B cell (primary cell): ENCODE measurements at regions not wholly inside any gene's neighbourhood (a gene's known extent, or its start where the extent isn't known, plus 50 kb on each side); places are given as distances from the start of the nearest gene placed in this dataset.
"Not testable (repeated sequence)": the region's sequence is repeated elsewhere in the genome, so short reads cannot be mapped to it uniquely, and the experiment has no call there.

Experiments used
- ATAC-seq: fragments of 200-7000 bp; cut with Tn5 transposase; one replicate; pipeline ENCODE4 v1.10.0; 2021; ENCODE audit warnings: low read depth, mild to moderate bottlenecking, moderate number of reproducible peaks, moderate library complexity
- CTCF ChIA-PET: fragments of 350-600 bp; sonication (Branson Sonifier 250); formaldehyde crosslinking; loops from one replicate; lab custom pipeline; 2021; ENCODE audit warnings: antibody characterized with exemption, inconsistent platforms; lab: Charles Lee
- POLR2A ChIA-PET: fragments of 350-600 bp; sonication (Branson Sonifier 250); formaldehyde crosslinking; loops from one replicate; lab custom pipeline; 2021; ENCODE audit warnings: antibody characterized with exemption; lab: Charles Lee
- DNase-seq: peaks from one replicate; pipeline ENCODE4 v3.0.0; 2013
- H2AFZ ChIP-seq: 2 replicates; pipeline ENCODE4 v1.6.1; 2012; ENCODE audit warnings: mild to moderate bottlenecking, low read depth, low read length; ENCODE audit not compliant: insufficient read depth, poor library complexity, severe bottlenecking
- H3K27ac ChIP-seq, 2 donors: 1 replicate in 1 of 2; 2 replicates in 1 of 2; pipeline ENCODE4 v1.5.1; 2012 to 2013; ENCODE audit warnings: low read length in 2 of 2, mild to moderate bottlenecking in 2 of 2, moderate library complexity in 1 of 2
- H3K27me3 ChIP-seq, 4 experiments: fragments of 200-600 bp in 1 of 4; sonication (generic) in 1 of 4; replicated peaks in 1 of 4; 1 replicate in 2 of 4; 2 replicates in 2 of 4; pipeline versions ENCODE4 v1.6.1 to v1.7.0; 2013 to 2016; ENCODE audit warnings: low read length in 3 of 4, mild to moderate bottlenecking in 2 of 4, mixed read lengths in 1 of 4, moderate library complexity in 1 of 4; ENCODE audit not compliant: insufficient read depth in 4 of 4, control insufficient read depth in 3 of 4; ENCODE audit errors: control extremely low read depth in 1 of 4
- H3K36me3 ChIP-seq, 2 experiments: replicated peaks in 1 of 2; 1 replicate in 1 of 2; 2 replicates in 1 of 2; pipeline versions ENCODE4 v1.6.1 to v1.7.1; 2013; ENCODE audit warnings: low read length in 1 of 2; ENCODE audit not compliant: insufficient read depth in 2 of 2, control insufficient read depth in 1 of 2; ENCODE audit errors: control extremely low read depth in 1 of 2, extremely low read depth in 1 of 2
- H3K4me1 ChIP-seq, 2 donors: fragments of 200-600 bp in 1 of 2; sonication (generic) in 1 of 2; 1 replicate in 1 of 2; 2 replicates in 1 of 2; pipeline versions ENCODE4 v1.5.1 to v1.6.1; 2013 to 2017; ENCODE audit warnings: low read length in 2 of 2; ENCODE audit not compliant: control insufficient read depth in 2 of 2, insufficient read depth in 2 of 2
- H3K4me2 ChIP-seq: replicated peaks from 2 replicates; pipeline ENCODE3; 2012; ENCODE audit warnings: mild to moderate bottlenecking, low read depth, low read length; ENCODE audit not compliant: poor library complexity, severe bottlenecking
- H3K4me3 ChIP-seq, 5 experiments: fragments of 200-600 bp in 1 of 5; sonication (generic) in 1 of 5; 1 replicate in 3 of 5; 2 replicates in 2 of 5; pipeline versions ENCODE4 v1.5.1 to v1.7.0; 2011 to 2016; ENCODE audit warnings: low read length in 4 of 5, mild to moderate bottlenecking in 4 of 5, low read depth in 2 of 5, control low read depth in 1 of 5, moderate library complexity in 1 of 5; ENCODE audit not compliant: insufficient read depth in 1 of 5; ENCODE audit errors: control extremely low read depth in 1 of 5, extremely low read depth in 1 of 5
- H3K79me2 ChIP-seq: fragments of 200-600 bp; sonication (generic); one replicate; pipeline ENCODE4 v1.6.0; 2016; ENCODE audit warnings: low read length; ENCODE audit not compliant: control insufficient read depth, insufficient read depth
- H3K9ac ChIP-seq: fragments of 200-600 bp; sonication (generic); 2 replicates; pipeline ENCODE4 v1.6.1; 2017; ENCODE audit warnings: mild to moderate bottlenecking, low read length, moderate library complexity
- H3K9me3 ChIP-seq, 3 donors: one replicate each; pipeline versions ENCODE4 v1.6.1 to v1.7.1; 2013; ENCODE audit warnings: low read length in 2 of 3; ENCODE audit not compliant: control insufficient read depth in 2 of 3, insufficient read depth in 1 of 3; ENCODE audit errors: control extremely low read depth in 1 of 3
- H4K20me1 ChIP-seq: 2 replicates; pipeline ENCODE4 v1.6.0; 2012; ENCODE audit warnings: mild to moderate bottlenecking, low read length; ENCODE audit not compliant: insufficient read depth, control insufficient read depth, poor library complexity, severe bottlenecking
- H3K27ac Mint-ChIP-seq: one replicate; pipeline ENCODE4 v1.8.0; 2021; ENCODE audit warnings: mixed read lengths
- H3K27me3 Mint-ChIP-seq: one replicate; pipeline ENCODE4 v1.8.0; 2021; ENCODE audit warnings: mixed read lengths
- H3K4me1 Mint-ChIP-seq: one replicate; pipeline ENCODE4 v1.8.0; 2021; ENCODE audit warnings: mixed read lengths
- H3K4me3 Mint-ChIP-seq: one replicate; pipeline ENCODE4 v1.8.0; 2021; ENCODE audit warnings: mixed read lengths
- H3K9me3 Mint-ChIP-seq: one replicate; pipeline ENCODE4 v1.8.0; 2022; ENCODE audit warnings: mixed read lengths; ENCODE audit not compliant: insufficient read depth
- EZH2 ChIP-seq: IDR thresholded peaks from 2 replicates; pipeline ENCODE4 v1.6.1; 2012; ENCODE audit warnings: borderline replicate concordance, low read depth, mild to moderate bottlenecking, moderate library complexity, low read length; ENCODE audit not compliant: insufficient read depth, poor library complexity, severe bottlenecking
- WGBS: methylation state at CpG from one replicate; pipeline ENCODE4 v1.1.5; 2013; ENCODE audit warnings: missing lambda C conversion rate; ENCODE audit not compliant: insufficient coverage; 5-methylcytosine and 5-hydroxymethylcytosine counted together
- intact Hi-C: fragments of 100-400 bp; cut with micrococcal nuclease; formaldehyde crosslinking; loops from one replicate; pipeline ENCODE4 v1.10.0; 2022
- TF ChIP-seq, protein P1 (sequence below): fragments of 200-600 bp; IDR thresholded peaks from one replicate; pipeline ENCODE4 v1.8.0; 2022; ENCODE audit warnings: antibody characterized with exemption, mild to moderate bottlenecking

DNA sequence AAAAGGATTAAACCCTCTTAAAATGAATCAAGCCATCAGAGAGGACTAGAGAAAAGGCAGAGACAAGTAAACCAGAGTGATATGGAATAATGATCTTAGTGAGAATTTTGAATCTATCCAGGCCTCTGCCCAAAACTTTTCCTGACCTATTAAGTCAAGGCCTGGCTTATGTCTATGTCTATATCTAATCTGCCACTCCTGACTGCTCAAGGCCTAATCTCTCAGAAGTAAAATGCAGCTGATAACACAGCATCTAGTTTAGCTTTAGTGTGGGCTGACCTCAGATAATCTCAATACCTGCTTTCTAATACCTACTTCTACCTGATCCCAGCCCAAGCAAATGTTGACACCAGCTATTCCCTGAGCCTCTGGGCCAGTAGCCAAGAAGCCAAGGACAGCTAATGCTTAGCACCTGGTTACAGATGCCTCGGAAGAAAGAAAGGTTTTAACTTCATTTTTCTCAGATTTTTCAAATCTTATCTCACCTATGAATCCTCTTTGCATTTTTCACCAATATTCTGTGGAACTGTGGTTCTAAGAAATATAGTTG, 1472.5 kb upstream of the SEL1L start:
- no peak overlapping the region for H3K27ac Mint-ChIP-seq
- Histone ChIP-seq H4K20me1 (no peaks in the 10 kb centered on the region), H3K9ac (no peak overlapping the region), H2AFZ (no peak overlapping the region), H3K27ac (no peak overlapping the region), H3K4me2 (no peak overlapping the region), H3K9me3 (peaks cover 0 to 2% (median 1%) of the 10 kb centered on the region in 3 donors), H3K27me3 (no peaks in the 10 kb centered on the region), H3K4me3 (no peak overlapping the region), H3K36me3 (no peaks in the 10 kb centered on the region), H3K4me1 (no peaks in the 10 kb centered on the region), H3K79me2 (no peaks in the 10 kb centered on the region)
- no peaks in the 10 kb centered on the region for H3K4me1 Mint-ChIP-seq
- H3K9me3 Mint-ChIP-seq = peaks cover 4% of the 10 kb centered on the region
- no CpG with 5 or more reads among the region's 1 CpG for WGBS
- TF ChIP-seq, protein P1, sequence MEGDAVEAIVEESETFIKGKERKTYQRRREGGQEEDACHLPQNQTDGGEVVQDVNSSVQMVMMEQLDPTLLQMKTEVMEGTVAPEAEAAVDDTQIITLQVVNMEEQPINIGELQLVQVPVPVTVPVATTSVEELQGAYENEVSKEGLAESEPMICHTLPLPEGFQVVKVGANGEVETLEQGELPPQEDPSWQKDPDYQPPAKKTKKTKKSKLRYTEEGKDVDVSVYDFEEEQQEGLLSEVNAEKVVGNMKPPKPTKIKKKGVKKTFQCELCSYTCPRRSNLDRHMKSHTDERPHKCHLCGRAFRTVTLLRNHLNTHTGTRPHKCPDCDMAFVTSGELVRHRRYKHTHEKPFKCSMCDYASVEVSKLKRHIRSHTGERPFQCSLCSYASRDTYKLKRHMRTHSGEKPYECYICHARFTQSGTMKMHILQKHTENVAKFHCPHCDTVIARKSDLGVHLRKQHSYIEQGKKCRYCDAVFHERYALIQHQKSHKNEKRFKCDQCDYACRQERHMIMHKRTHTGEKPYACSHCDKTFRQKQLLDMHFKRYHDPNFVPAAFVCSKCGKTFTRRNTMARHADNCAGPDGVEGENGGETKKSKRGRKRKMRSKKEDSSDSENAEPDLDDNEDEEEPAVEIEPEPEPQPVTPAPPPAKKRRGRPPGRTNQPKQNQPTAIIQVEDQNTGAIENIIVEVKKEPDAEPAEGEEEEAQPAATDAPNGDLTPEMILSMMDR = no peak
- no peak for TF ChIP-seq EZH2
- H3K4me3 Mint-ChIP-seq = no peak overlapping the region
- H3K27me3 Mint-ChIP-seq = no peaks in the 10 kb centered on the region
- intact Hi-C loops = no loop called here
- ChIA-PET CTCF (no interaction called here), POLR2A (no interaction called here)
- ATAC-seq = no peak
- no peak for DNase-seq

DNA sequence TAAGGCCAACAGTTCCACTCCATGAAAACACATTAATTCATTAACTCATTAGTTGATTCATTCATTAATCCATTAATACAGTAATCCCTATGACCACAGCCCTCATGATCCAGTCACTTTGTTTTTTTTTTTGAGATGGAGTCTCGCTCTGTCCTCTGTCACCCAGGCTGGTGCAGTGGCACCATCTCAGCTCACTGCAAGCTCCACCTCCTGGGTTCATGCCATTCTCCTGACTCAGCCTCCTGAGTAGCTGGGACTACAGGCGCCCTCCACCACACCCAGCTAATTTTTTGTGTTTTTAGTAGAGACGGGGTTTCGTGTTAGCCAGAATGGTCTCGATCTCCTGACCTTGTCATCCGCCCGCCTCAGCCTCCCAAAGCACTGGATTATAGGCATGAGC, 1473.4 kb upstream of the SEL1L start:
- H3K9ac ChIP-seq, CTCF ChIA-PET, H2AFZ ChIP-seq, H3K4me3 ChIP-seq, H3K27me3 ChIP-seq, H3K79me2 ChIP-seq, DNase-seq, H3K27ac Mint-ChIP-seq, H3K27me3 Mint-ChIP-seq, H3K4me1 ChIP-seq, intact Hi-C loops, H3K9me3 Mint-ChIP-seq, H3K4me3 Mint-ChIP-seq, POLR2A ChIA-PET, H3K4me1 Mint-ChIP-seq, ATAC-seq, H3K4me2 ChIP-seq, H3K27ac ChIP-seq, H4K20me1 ChIP-seq, H3K9me3 ChIP-seq, H3K36me3 ChIP-seq: not testable (repeated sequence)
- WGBS = 83% methylated on average over 1 of the region's 7 CpGs
